ENCODE measurements at regions not wholly inside any gene's neighbourhood (a gene's known extent, or its start where the extent isn't known, plus 50 kb on each side); places are given as distances from the start of the nearest gene placed in this dataset.
"Not testable (repeated sequence)": the region's sequence is repeated elsewhere in the genome, so short reads cannot be mapped to it uniquely, and the experiment has no call there.

DNA sequence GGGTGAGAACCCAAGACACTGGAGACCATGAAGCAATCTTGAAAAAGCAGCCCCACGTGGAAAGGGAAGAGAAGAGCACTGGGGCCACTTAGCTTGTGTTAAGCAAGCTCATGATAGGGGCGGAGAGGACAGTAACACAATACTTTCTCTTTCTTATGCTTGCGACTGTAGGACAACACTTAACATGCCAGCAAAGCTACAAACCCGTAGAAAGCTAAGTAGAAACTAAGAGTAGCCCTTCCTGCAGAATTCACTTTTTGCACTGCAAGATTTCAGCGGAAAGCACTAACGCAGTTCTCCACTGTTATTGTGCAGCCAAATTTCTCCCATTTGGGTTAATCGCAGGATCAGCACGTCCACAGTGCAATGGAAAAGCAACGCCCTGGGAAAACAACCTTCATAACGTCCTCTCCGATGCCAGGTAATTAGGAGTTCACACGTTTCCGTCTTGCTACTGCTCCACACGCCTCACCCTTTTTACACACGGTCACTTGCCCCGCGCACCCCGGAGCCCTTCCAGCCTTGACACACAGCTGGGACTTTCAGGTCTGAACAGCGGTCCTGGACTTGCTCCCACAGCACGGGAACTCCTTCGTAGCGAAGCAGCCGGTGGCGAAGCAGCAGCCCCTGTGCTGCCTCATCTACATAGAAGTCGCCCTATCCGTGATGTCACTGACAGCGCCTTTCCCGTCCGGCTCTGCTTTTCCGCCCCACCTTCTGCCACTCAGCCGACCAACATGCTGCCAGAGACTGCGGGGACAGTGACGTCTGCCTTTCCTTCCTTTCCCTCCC is 148.6 kb downstream of the PPIAL4G start:
- H3K4me1 ChIP-seq (ENCODE audit: control extremely low read depth in 1 of 4, control insufficient read depth in 4 of 4, insufficient read depth in 4 of 4, low read length in 3 of 4), result peaks cover 6 to 41% (median 32%) of the 10 kb centered on the region in 4 experiments
- peaks cover 0 to 9% (median 0%) of the 10 kb centered on the region in 5 experiments for H3K27me3 ChIP-seq (replicated peaks in 2 of 5; ENCODE audit: control insufficient read depth in 4 of 5, insufficient read depth in 5 of 5, low read length in 4 of 5)
- peak overlapping the region; percentile 99 for H3K27ac ChIP-seq (ENCODE audit: insufficient read depth in 1 of 2, low read depth in 1 of 2, low read length in 2 of 2, poor library complexity in 1 of 2, severe bottlenecking in 2 of 2)
- ChIA-PET POLR2A (interaction anchor here (0.6 to 2.7 kb wide), 11 partner anchors 9 to 1250 kb away, joined by 3 to 19 read pairs (median 3); no protein-coding TSS in a partner anchor), CTCF (interaction anchor here (2.1 kb wide), 1 partner anchor 13 kb away, joined by 7 read pairs; no protein-coding TSS in a partner anchor)
- peaks cover 0 to 3% (median 2%) of the 10 kb centered on the region in 5 experiments for H3K9me3 ChIP-seq (ENCODE audit: control extremely low read depth in 1 of 5, control insufficient read depth in 4 of 5, insufficient read depth in 2 of 5, low read depth in 1 of 5, low read length in 4 of 5)
- no peaks in the 10 kb centered on the region for H3K36me3 ChIP-seq (ENCODE audit: control insufficient read depth in 4 of 4, insufficient read depth in 4 of 4, low read length in 3 of 4)
- 0% methylated on average over 30 of the region's 33 CpGs for WGBS (ENCODE audit: insufficient coverage)
- DNase-seq, result peak; percentile 95 to 98 (median 96)
- H3K4me3 ChIP-seq (ENCODE audit: control insufficient read depth in 1 of 7, extremely low read depth in 1 of 7, insufficient read depth in 4 of 7, low read depth in 2 of 7, low read length in 6 of 7), result peak overlapping the region; percentile 59 to 94 (median 83)

GRCh38 chr1:148333875-148334338 is 149.2 kb downstream of the PPIAL4G start:
- H3K4me3 ChIP-seq (ENCODE audit: control insufficient read depth in 1 of 7, extremely low read depth in 1 of 7, insufficient read depth in 4 of 7, low read depth in 2 of 7, low read length in 6 of 7), result peak overlapping the region; percentile 22 to 94 (median 83)
- POLR2A ChIA-PET, result interaction anchor here (0.6 to 2.7 kb wide), 9 partner anchors 9 to 189 kb away, joined by 3 to 19 read pairs (median 5); no protein-coding TSS in a partner anchor
- no peaks in the 10 kb centered on the region for H3K36me3 ChIP-seq (ENCODE audit: control insufficient read depth in 4 of 4, insufficient read depth in 4 of 4, low read length in 3 of 4)
- DNase-seq, result no peak
- H3K27me3 ChIP-seq (replicated peaks in 2 of 5; ENCODE audit: control insufficient read depth in 4 of 5, insufficient read depth in 5 of 5, low read length in 4 of 5), result peaks cover 0 to 16% (median 3%) of the 10 kb centered on the region in 5 experiments
- CTCF ChIA-PET, result interaction anchor here (2.1 kb wide), 1 partner anchor 12 kb away, joined by 7 read pairs; no protein-coding TSS in a partner anchor
- WGBS (ENCODE audit: insufficient coverage), result 11% methylated on average over 18 of the region's 18 CpGs
- peaks cover 6 to 46% (median 36%) of the 10 kb centered on the region in 4 experiments for H3K4me1 ChIP-seq (ENCODE audit: control extremely low read depth in 1 of 4, control insufficient read depth in 4 of 4, insufficient read depth in 4 of 4, low read length in 3 of 4)
- H3K27ac ChIP-seq (ENCODE audit: insufficient read depth in 1 of 2, low read depth in 1 of 2, low read length in 2 of 2, poor library complexity in 1 of 2, severe bottlenecking in 2 of 2), result peak overlapping the region; percentile 99
- H3K9me3 ChIP-seq (ENCODE audit: control extremely low read depth in 1 of 5, control insufficient read depth in 4 of 5, insufficient read depth in 2 of 5, low read depth in 1 of 5, low read length in 4 of 5), result peaks cover 0 to 3% (median 2%) of the 10 kb centered on the region in 5 experiments

GRCh38 chr1:148328884-148329283 is 154.2 kb downstream of the PPIAL4G start:
- H3K27ac ChIP-seq (ENCODE audit: insufficient read depth in 1 of 2, low read depth in 1 of 2, low read length in 2 of 2, poor library complexity in 1 of 2, severe bottlenecking in 2 of 2), result no peak overlapping the region
- peaks cover 0 to 15% (median 8%) of the 10 kb centered on the region in 4 experiments for H3K4me1 ChIP-seq (ENCODE audit: control extremely low read depth in 1 of 4, control insufficient read depth in 4 of 4, insufficient read depth in 4 of 4, low read length in 3 of 4)
- ChIA-PET CTCF (no interaction called here), POLR2A (no interaction called here)
- no peaks in the 10 kb centered on the region for H3K36me3 ChIP-seq (ENCODE audit: control insufficient read depth in 4 of 4, insufficient read depth in 4 of 4, low read length in 3 of 4)
- DNase-seq, result no peak
- H3K4me3 ChIP-seq (ENCODE audit: control insufficient read depth in 1 of 7, extremely low read depth in 1 of 7, insufficient read depth in 4 of 7, low read depth in 2 of 7, low read length in 6 of 7), result peak overlapping the region in 5 of 7 experiments; percentile 8 to 66 (median 38)
- H3K9me3 ChIP-seq (ENCODE audit: control extremely low read depth in 1 of 5, control insufficient read depth in 4 of 5, insufficient read depth in 2 of 5, low read depth in 1 of 5, low read length in 4 of 5), result peaks cover 0 to 3% (median 2%) of the 10 kb centered on the region in 5 experiments
- 41% methylated on average over 24 of the region's 26 CpGs for WGBS (ENCODE audit: insufficient coverage)
- peaks cover 0 to 22% (median 7%) of the 10 kb centered on the region in 5 experiments for H3K27me3 ChIP-seq (replicated peaks in 2 of 5; ENCODE audit: control insufficient read depth in 4 of 5, insufficient read depth in 5 of 5, low read length in 4 of 5)

GRCh38 chr1:148325031-148325430 is 158.1 kb downstream of the PPIAL4G start:
- DNase-seq; H3K9me3 ChIP-seq (ENCODE audit: control extremely low read depth in 1 of 5, control insufficient read depth in 4 of 5, insufficient read depth in 2 of 5, low read depth in 1 of 5, low read length in 4 of 5); H3K27ac ChIP-seq (ENCODE audit: insufficient read depth in 1 of 2, low read depth in 1 of 2, low read length in 2 of 2, poor library complexity in 1 of 2, severe bottlenecking in 2 of 2); CTCF ChIA-PET; H3K36me3 ChIP-seq (ENCODE audit: control insufficient read depth in 4 of 4, insufficient read depth in 4 of 4, low read length in 3 of 4); H3K4me3 ChIP-seq (ENCODE audit: control insufficient read depth in 1 of 7, extremely low read depth in 1 of 7, insufficient read depth in 4 of 7, low read depth in 2 of 7, low read length in 6 of 7): not testable (repeated sequence)
- POLR2A ChIA-PET, result interaction anchor here (0.7 kb wide), 1 partner anchor 9 kb away, joined by 3 read pairs; no protein-coding TSS in a partner anchor
- peaks cover 0 to 16% (median 10%) of the 10 kb centered on the region in 5 experiments for H3K27me3 ChIP-seq (replicated peaks in 2 of 5; ENCODE audit: control insufficient read depth in 4 of 5, insufficient read depth in 5 of 5, low read length in 4 of 5)
- WGBS (ENCODE audit: insufficient coverage), result 95% methylated on average over 10 of the region's 17 CpGs
- H3K4me1 ChIP-seq (ENCODE audit: control extremely low read depth in 1 of 4, control insufficient read depth in 4 of 4, insufficient read depth in 4 of 4, low read length in 3 of 4), result peaks cover 0 to 14% (median 5%) of the 10 kb centered on the region in 4 experiments

GRCh38 chr1:148324465-148324864 is 158.6 kb downstream of the PPIAL4G start:
- Histone ChIP-seq H3K4me1 (ENCODE audit: control extremely low read depth in 1 of 4, control insufficient read depth in 4 of 4, insufficient read depth in 4 of 4, low read length in 3 of 4) (peaks cover 0 to 13% (median 5%) of the 10 kb centered on the region in 4 experiments), H3K27me3 (replicated peaks in 2 of 5; ENCODE audit: control insufficient read depth in 4 of 5, insufficient read depth in 5 of 5, low read length in 4 of 5) (peaks cover 0 to 12% (median 10%) of the 10 kb centered on the region in 5 experiments)
- POLR2A ChIA-PET; CTCF ChIA-PET; H3K4me3 ChIP-seq (ENCODE audit: control insufficient read depth in 1 of 7, extremely low read depth in 1 of 7, insufficient read depth in 4 of 7, low read depth in 2 of 7, low read length in 6 of 7); DNase-seq; H3K27ac ChIP-seq (ENCODE audit: insufficient read depth in 1 of 2, low read depth in 1 of 2, low read length in 2 of 2, poor library complexity in 1 of 2, severe bottlenecking in 2 of 2); H3K36me3 ChIP-seq (ENCODE audit: control insufficient read depth in 4 of 4, insufficient read depth in 4 of 4, low read length in 3 of 4); H3K9me3 ChIP-seq (ENCODE audit: control extremely low read depth in 1 of 5, control insufficient read depth in 4 of 5, insufficient read depth in 2 of 5, low read depth in 1 of 5, low read length in 4 of 5): not testable (repeated sequence)
- WGBS (ENCODE audit: insufficient coverage), result no CpG with 5 or more reads among the region's 5 CpGs

GRCh38 chr1:148320079-148320478 is 163.0 kb downstream of the PPIAL4G start:
- H3K4me3 ChIP-seq (ENCODE audit: control insufficient read depth in 1 of 7, extremely low read depth in 1 of 7, insufficient read depth in 4 of 7, low read depth in 2 of 7, low read length in 6 of 7); DNase-seq; H3K27ac ChIP-seq (ENCODE audit: insufficient read depth in 1 of 2, low read depth in 1 of 2, low read length in 2 of 2, poor library complexity in 1 of 2, severe bottlenecking in 2 of 2); H3K9me3 ChIP-seq (ENCODE audit: control extremely low read depth in 1 of 5, control insufficient read depth in 4 of 5, insufficient read depth in 2 of 5, low read depth in 1 of 5, low read length in 4 of 5); CTCF ChIA-PET; H3K36me3 ChIP-seq (ENCODE audit: control insufficient read depth in 4 of 4, insufficient read depth in 4 of 4, low read length in 3 of 4): not testable (repeated sequence)
- POLR2A ChIA-PET, result interaction anchor here (2.5 kb wide), 1 partner anchor 14 kb away, joined by 19 read pairs; no protein-coding TSS in a partner anchor
- peaks cover 0 to 11% (median 0%) of the 10 kb centered on the region in 5 experiments for H3K27me3 ChIP-seq (replicated peaks in 2 of 5; ENCODE audit: control insufficient read depth in 4 of 5, insufficient read depth in 5 of 5, low read length in 4 of 5)
- no CpG with 5 or more reads among the region's 2 CpGs for WGBS (ENCODE audit: insufficient coverage)
- H3K4me1 ChIP-seq (ENCODE audit: control extremely low read depth in 1 of 4, control insufficient read depth in 4 of 4, insufficient read depth in 4 of 4, low read length in 3 of 4), result peaks cover 6 to 27% (median 22%) of the 10 kb centered on the region in 4 experiments

Measured in common myeloid progenitor, CD34-positive (primary cell).